ENCODE measurements at regions not wholly inside any gene's neighbourhood (a gene's known extent, or its start where the extent isn't known, plus 50 kb on each side); places are given as distances from the start of the nearest gene placed in this dataset.

- no peaks in the 10 kb centered on the region for H4K20me1 ChIP-seq (ENCODE audit: insufficient read depth, low read length, poor library complexity, severe bottlenecking)
- no peaks in the 10 kb centered on the region for H3K9me2 ChIP-seq (replicated peaks; ENCODE audit: low read depth, low read length)
Measured at GRCh38 chr14:89089330-89089729, 264.9 kb downstream of the TTC8 start.

DNA sequence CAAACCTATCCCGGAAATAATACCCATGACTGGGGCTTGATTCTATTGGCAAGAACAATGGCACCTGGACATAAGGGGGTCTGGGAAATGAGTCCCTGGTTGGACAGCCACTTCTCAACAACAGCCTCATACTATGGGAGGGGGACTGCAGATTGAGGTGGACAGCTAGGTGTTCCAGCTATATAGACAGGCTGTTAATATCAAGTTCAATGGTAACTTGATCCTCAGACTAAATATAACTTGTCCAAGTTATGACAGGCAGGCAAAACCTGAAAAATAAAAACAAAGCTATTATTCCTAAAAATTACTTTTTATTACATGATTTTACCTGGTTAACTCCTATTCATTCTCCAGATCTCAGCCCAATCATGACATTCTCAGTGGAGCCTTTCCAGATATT, 267.3 kb downstream of the TTC8 start:
- Histone ChIP-seq H3K36me3 (ENCODE audit: insufficient read depth, low read length) (no peaks in the 10 kb centered on the region), H3K79me2 (ENCODE audit: insufficient read depth, low read length) (no peaks in the 10 kb centered on the region), H3K27me3 (ENCODE audit: insufficient read depth, low read length, poor library complexity, severe bottlenecking) (no peaks in the 10 kb centered on the region), H3F3A (ENCODE audit: low read depth) (no peaks in the 10 kb centered on the region), H3K9me3 (ENCODE audit: insufficient read depth, low read depth, low read length) (no peaks in the 10 kb centered on the region), H3K4me2 (ENCODE audit: low read depth, low read length, poor library complexity, severe bottlenecking) (no peak overlapping the region), H4K20me1 (ENCODE audit: insufficient read depth, low read length, poor library complexity, severe bottlenecking) (no peaks in the 10 kb centered on the region), H2AFZ (ENCODE audit: low read length) (no peak overlapping the region), H3K9me2 (replicated peaks; ENCODE audit: low read depth, low read length) (no peaks in the 10 kb centered on the region), H3K4me3 (ENCODE audit: low read length, poor library complexity, severe bottlenecking) (no peak overlapping the region), H3K4me1 (ENCODE audit: insufficient read depth, low read length, poor library complexity, severe bottlenecking) (no peaks in the 10 kb centered on the region), H3K9ac (ENCODE audit: low read depth, low read length, poor library complexity, severe bottlenecking) (no peak overlapping the region)
- TF ChIP-seq, protein P1, sequence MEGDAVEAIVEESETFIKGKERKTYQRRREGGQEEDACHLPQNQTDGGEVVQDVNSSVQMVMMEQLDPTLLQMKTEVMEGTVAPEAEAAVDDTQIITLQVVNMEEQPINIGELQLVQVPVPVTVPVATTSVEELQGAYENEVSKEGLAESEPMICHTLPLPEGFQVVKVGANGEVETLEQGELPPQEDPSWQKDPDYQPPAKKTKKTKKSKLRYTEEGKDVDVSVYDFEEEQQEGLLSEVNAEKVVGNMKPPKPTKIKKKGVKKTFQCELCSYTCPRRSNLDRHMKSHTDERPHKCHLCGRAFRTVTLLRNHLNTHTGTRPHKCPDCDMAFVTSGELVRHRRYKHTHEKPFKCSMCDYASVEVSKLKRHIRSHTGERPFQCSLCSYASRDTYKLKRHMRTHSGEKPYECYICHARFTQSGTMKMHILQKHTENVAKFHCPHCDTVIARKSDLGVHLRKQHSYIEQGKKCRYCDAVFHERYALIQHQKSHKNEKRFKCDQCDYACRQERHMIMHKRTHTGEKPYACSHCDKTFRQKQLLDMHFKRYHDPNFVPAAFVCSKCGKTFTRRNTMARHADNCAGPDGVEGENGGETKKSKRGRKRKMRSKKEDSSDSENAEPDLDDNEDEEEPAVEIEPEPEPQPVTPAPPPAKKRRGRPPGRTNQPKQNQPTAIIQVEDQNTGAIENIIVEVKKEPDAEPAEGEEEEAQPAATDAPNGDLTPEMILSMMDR (conservative IDR thresholded peaks at IDR 0.05; ENCODE audit: low read length): no peak

More at GRCh38 chr14:89089330-89089729, 264.9 kb downstream of the TTC8 start:
- Histone ChIP-seq H3K27me3 (ENCODE audit: insufficient read depth, low read length, poor library complexity, severe bottlenecking) (no peaks in the 10 kb centered on the region), H3K36me3 (ENCODE audit: insufficient read depth, low read length) (no peaks in the 10 kb centered on the region), H3K79me2 (ENCODE audit: insufficient read depth, low read length) (no peaks in the 10 kb centered on the region), H2AFZ (ENCODE audit: low read length) (no peak overlapping the region), H3K4me1 (ENCODE audit: insufficient read depth, low read length, poor library complexity, severe bottlenecking) (no peaks in the 10 kb centered on the region), H3K9ac (ENCODE audit: low read depth, low read length, poor library complexity, severe bottlenecking) (no peak overlapping the region), H3K9me3 (ENCODE audit: insufficient read depth, low read depth, low read length) (no peaks in the 10 kb centered on the region), H3K4me2 (ENCODE audit: low read depth, low read length, poor library complexity, severe bottlenecking) (no peak overlapping the region), H3F3A (ENCODE audit: low read depth) (no peaks in the 10 kb centered on the region), H3K4me3 (ENCODE audit: low read length, poor library complexity, severe bottlenecking) (no peak overlapping the region)
- no peak for TF ChIP-seq EZH2phosphoT487 (IDR thresholded peaks at IDR 0.05; ENCODE audit: borderline replicate concordance)
- TF ChIP-seq, protein P1 (conservative IDR thresholded peaks at IDR 0.05; ENCODE audit: low read length): no peak

GRCh38 chr14:89093083-89093730, 268.8 kb downstream of the TTC8 start:
- H3K9ac ChIP-seq (ENCODE audit: low read depth, low read length, poor library complexity, severe bottlenecking): no peak overlapping the region
- H4K20me1 ChIP-seq (ENCODE audit: insufficient read depth, low read length, poor library complexity, severe bottlenecking): no peaks in the 10 kb centered on the region
- no peaks in the 10 kb centered on the region for H3K9me2 ChIP-seq (replicated peaks; ENCODE audit: low read depth, low read length)
- no peaks in the 10 kb centered on the region for H3K9me3 ChIP-seq (ENCODE audit: insufficient read depth, low read depth, low read length)
- H3K4me2 ChIP-seq (ENCODE audit: low read depth, low read length, poor library complexity, severe bottlenecking): no peak overlapping the region
- TF ChIP-seq, protein P1 (conservative IDR thresholded peaks at IDR 0.05; ENCODE audit: low read length): no peak
- no peak for TF ChIP-seq EZH2phosphoT487 (IDR thresholded peaks at IDR 0.05; ENCODE audit: borderline replicate concordance)
- H3F3A ChIP-seq (ENCODE audit: low read depth): no peaks in the 10 kb centered on the region
- H3K79me2 ChIP-seq (ENCODE audit: insufficient read depth, low read length): no peaks in the 10 kb centered on the region
- no peaks in the 10 kb centered on the region for H3K27me3 ChIP-seq (ENCODE audit: insufficient read depth, low read length, poor library complexity, severe bottlenecking)
- H3K4me1 ChIP-seq (ENCODE audit: insufficient read depth, low read length, poor library complexity, severe bottlenecking): no peaks in the 10 kb centered on the region
- no peaks in the 10 kb centered on the region for H3K36me3 ChIP-seq (ENCODE audit: insufficient read depth, low read length)
- no peak overlapping the region for H2AFZ ChIP-seq (ENCODE audit: low read length)
- no peak overlapping the region for H3K4me3 ChIP-seq (ENCODE audit: low read length, poor library complexity, severe bottlenecking)
